ENCODE measurements at regions not wholly inside any gene's neighbourhood (a gene's known extent, or its start where the extent isn't known, plus 50 kb on each side); places are given as distances from the start of the nearest gene placed in this dataset.
"Not testable (repeated sequence)": the region's sequence is repeated elsewhere in the genome, so short reads cannot be mapped to it uniquely, and the experiment has no call there.

DNA sequence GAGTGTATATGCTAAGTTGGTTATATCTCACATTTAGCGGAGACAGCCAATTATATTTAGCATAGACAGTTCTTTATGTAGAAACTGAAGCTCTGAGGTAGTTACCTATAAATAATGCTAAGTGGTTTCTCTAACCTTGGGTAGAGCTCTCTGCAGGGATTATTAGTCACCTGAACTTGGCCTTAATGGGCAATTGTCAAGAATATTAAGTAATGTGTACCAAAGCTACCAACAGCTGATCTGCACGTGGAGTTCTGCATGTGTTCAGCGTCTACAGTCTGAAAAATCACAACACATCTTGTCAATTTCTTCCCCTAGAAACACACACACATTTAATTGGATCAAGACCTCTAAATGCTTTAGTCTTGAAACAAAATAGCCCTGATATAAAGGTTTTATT is 740.6 kb upstream of the FAM241A start:
- no peak overlapping the region for H3K4me3 Mint-ChIP-seq
- no peak for DNase-seq
- H3K9me3 Mint-ChIP-seq = no peaks in the 10 kb centered on the region
- H3K4me1 Mint-ChIP-seq = no peaks in the 10 kb centered on the region
- no peaks in the 10 kb centered on the region for H3K27me3 Mint-ChIP-seq
- H3K36me3 Mint-ChIP-seq = no peaks in the 10 kb centered on the region
- POLR2A ChIA-PET = no interaction called here
- no peak overlapping the region for H3K27ac Mint-ChIP-seq
- no peak for ATAC-seq (ENCODE audit: low read depth)

GRCh38 chr4:111405989-111406388 is 739.3 kb upstream of the FAM241A start:
- H3K4me3 Mint-ChIP-seq = no peak overlapping the region
- POLR2A ChIA-PET = no interaction called here
- ATAC-seq (ENCODE audit: low read depth) = no peak
- no peaks in the 10 kb centered on the region for H3K27me3 Mint-ChIP-seq
- no peaks in the 10 kb centered on the region for H3K4me1 Mint-ChIP-seq
- H3K36me3 Mint-ChIP-seq = no peaks in the 10 kb centered on the region
- no peak for DNase-seq
- H3K27ac Mint-ChIP-seq = no peak overlapping the region
- no peaks in the 10 kb centered on the region for H3K9me3 Mint-ChIP-seq

GRCh38 chr4:111410571-111410970 is 734.7 kb upstream of the FAM241A start:
- POLR2A ChIA-PET = no interaction called here
- Mint-ChIP-seq H3K27ac (no peak overlapping the region), H3K4me3 (no peak overlapping the region), H3K36me3 (no peaks in the 10 kb centered on the region), H3K27me3 (no peaks in the 10 kb centered on the region), H3K4me1 (no peaks in the 10 kb centered on the region), H3K9me3 (no peaks in the 10 kb centered on the region)
- ATAC-seq (ENCODE audit: low read depth) = no peak
- DNase-seq = no peak

DNA sequence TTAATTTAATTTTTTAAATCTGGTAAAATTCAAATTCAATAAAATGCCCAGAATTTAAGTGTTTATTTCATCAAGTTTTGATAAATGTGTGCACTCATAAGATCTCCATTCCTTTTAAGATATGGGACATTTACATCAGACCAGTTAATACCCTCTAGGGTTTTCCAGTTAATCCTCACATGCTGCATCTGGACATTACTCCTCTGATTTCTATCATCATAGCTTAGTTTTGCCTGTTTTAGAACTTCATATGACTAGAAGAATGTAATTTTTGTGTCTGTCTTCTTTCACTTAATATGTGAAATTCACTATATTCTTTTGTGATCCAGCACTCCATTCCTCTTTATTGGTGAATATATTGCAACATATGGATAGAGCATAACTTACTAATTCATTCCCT is 727.7 kb upstream of the FAM241A start:
- Mint-ChIP-seq H3K27me3 (no peaks in the 10 kb centered on the region), H3K4me3 (no peak overlapping the region), H3K36me3 (no peaks in the 10 kb centered on the region), H3K27ac (no peak overlapping the region), H3K9me3 (no peaks in the 10 kb centered on the region), H3K4me1 (no peaks in the 10 kb centered on the region)
- DNase-seq = no peak
- POLR2A ChIA-PET = no interaction called here
- no peak for ATAC-seq (ENCODE audit: low read depth)

DNA sequence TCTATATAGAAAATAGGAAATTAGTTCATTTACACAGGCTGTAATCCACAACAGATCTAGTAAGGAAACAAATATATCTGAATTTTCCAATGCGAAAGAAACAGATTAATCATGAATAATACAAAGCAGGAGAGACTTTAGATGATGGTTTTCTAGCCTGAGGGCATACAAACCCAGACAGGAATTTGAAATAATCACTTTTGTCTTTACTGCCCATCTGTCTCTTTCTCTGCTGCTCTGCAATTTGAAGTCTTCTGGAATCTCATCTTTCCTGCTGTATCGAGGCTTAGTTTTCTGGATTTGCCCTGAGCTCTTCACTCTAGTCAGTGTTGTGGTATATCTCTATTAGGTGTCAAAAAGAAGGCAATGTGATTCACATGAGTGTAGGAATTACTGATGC is 711.8 kb upstream of the FAM241A start:
- no peaks in the 10 kb centered on the region for H3K27me3 Mint-ChIP-seq
- ATAC-seq (ENCODE audit: low read depth) (no peak), DNase-seq (no peak)
- H3K9me3 Mint-ChIP-seq = peaks cover 3% of the 10 kb centered on the region
- no peaks in the 10 kb centered on the region for H3K36me3 Mint-ChIP-seq
- H3K4me3 Mint-ChIP-seq = no peak overlapping the region
- H3K4me1 Mint-ChIP-seq = no peaks in the 10 kb centered on the region
- H3K27ac Mint-ChIP-seq = no peak overlapping the region
- POLR2A ChIA-PET = no interaction called here

- Mint-ChIP-seq H3K4me1 (no peaks in the 10 kb centered on the region), H3K36me3 (no peaks in the 10 kb centered on the region), H3K9me3 (peaks cover 3% of the 10 kb centered on the region), H3K27ac (no peak overlapping the region), H3K27me3 (no peaks in the 10 kb centered on the region), H3K4me3 (no peak overlapping the region)
- POLR2A ChIA-PET = no interaction called here
- DNase-seq = no peak
- ATAC-seq (ENCODE audit: low read depth) = no peak
These were observed 710.7 kb upstream of the FAM241A start for GRCh38 chr4:111434586-111434985.

- H3K9me3 Mint-ChIP-seq = peaks cover 6% of the 10 kb centered on the region
- H3K36me3 Mint-ChIP-seq = no peaks in the 10 kb centered on the region
- H3K4me3 Mint-ChIP-seq = no peak overlapping the region
- no peaks in the 10 kb centered on the region for H3K4me1 Mint-ChIP-seq
- DNase-seq = no peak
- POLR2A ChIA-PET = no interaction called here
- no peaks in the 10 kb centered on the region for H3K27me3 Mint-ChIP-seq
- H3K27ac Mint-ChIP-seq = no peak overlapping the region
- ATAC-seq (ENCODE audit: low read depth) = no peak
These were observed 709.1 kb upstream of the FAM241A start for GRCh38 chr4:111435986-111436744.

- no peaks in the 10 kb centered on the region for H3K27me3 Mint-ChIP-seq
- DNase-seq (no peak), ATAC-seq (ENCODE audit: low read depth) (no peak)
- H3K4me3 Mint-ChIP-seq = no peak overlapping the region
- H3K9me3 Mint-ChIP-seq = peaks cover 3% of the 10 kb centered on the region
- H3K27ac Mint-ChIP-seq = no peak overlapping the region
- H3K36me3 Mint-ChIP-seq = no peaks in the 10 kb centered on the region
- POLR2A ChIA-PET = no interaction called here
- H3K4me1 Mint-ChIP-seq = no peaks in the 10 kb centered on the region
These were observed 703.6 kb upstream of the FAM241A start for GRCh38 chr4:111441687-111442086.

DNA sequence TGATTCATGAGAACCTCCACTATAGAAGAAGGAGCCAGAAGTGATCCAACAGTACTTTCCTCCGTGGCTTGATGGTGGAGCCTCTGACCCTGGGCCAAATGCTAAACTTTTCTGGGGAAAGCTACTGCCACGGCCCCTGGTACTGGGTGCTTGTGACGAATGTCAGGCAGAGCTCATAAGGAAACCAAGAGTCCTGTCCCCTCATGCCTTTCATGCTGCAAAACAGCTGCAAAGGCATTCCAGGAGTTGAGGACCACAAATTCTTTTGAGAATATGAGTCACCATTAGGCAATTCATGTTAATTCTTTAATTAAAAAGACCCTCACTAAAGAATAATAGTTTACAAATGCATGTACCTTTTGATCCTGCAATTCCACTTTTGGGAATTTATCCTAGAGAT is 700.4 kb upstream of the FAM241A start:
- H3K9me3 Mint-ChIP-seq; H3K4me3 Mint-ChIP-seq; ATAC-seq (ENCODE audit: low read depth); POLR2A ChIA-PET; H3K4me1 Mint-ChIP-seq; H3K36me3 Mint-ChIP-seq; H3K27ac Mint-ChIP-seq; H3K27me3 Mint-ChIP-seq; DNase-seq: not testable (repeated sequence)

DNA sequence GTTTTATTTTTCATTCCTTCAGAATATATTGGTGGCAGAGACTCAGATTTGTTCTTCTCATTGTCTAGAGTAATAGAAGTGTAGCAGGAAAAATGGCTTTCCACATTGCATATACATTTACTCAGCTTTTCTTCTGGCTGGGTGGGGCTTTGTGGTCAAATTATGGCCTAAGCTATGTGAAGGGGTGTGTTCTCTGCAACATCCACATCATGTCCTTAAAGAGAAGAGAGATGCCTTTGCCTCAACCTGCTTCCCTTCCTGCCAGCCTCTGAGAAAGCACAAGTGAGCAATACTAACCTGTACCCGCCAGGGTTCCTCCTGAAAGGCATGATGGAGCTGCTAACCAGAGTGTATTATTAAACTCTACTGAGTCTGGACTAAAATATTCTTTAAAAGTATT is 695.6 kb upstream of the FAM241A start:
- no peak for ATAC-seq (ENCODE audit: low read depth)
- POLR2A ChIA-PET = no interaction called here
- H3K4me3 Mint-ChIP-seq = no peak overlapping the region
- H3K9me3 Mint-ChIP-seq = no peaks in the 10 kb centered on the region
- no peak overlapping the region for H3K27ac Mint-ChIP-seq
- no peaks in the 10 kb centered on the region for H3K36me3 Mint-ChIP-seq
- no peaks in the 10 kb centered on the region for H3K4me1 Mint-ChIP-seq
- no peak for DNase-seq
- no peaks in the 10 kb centered on the region for H3K27me3 Mint-ChIP-seq

- Mint-ChIP-seq H3K4me3 (no peak overlapping the region), H3K27me3 (no peaks in the 10 kb centered on the region), H3K36me3 (no peaks in the 10 kb centered on the region), H3K27ac (no peak overlapping the region), H3K9me3 (no peaks in the 10 kb centered on the region), H3K4me1 (no peaks in the 10 kb centered on the region)
- DNase-seq = no peak
- ATAC-seq (ENCODE audit: low read depth) = no peak
- POLR2A ChIA-PET = no interaction called here
These were observed 694.4 kb upstream of the FAM241A start for GRCh38 chr4:111450867-111451266.

GRCh38 chr4:111453216-111453615 is 692.0 kb upstream of the FAM241A start:
- no peaks in the 10 kb centered on the region for H3K27me3 Mint-ChIP-seq
- H3K27ac Mint-ChIP-seq = no peak overlapping the region
- no peaks in the 10 kb centered on the region for H3K4me1 Mint-ChIP-seq
- DNase-seq (no peak), ATAC-seq (ENCODE audit: low read depth) (no peak)
- H3K36me3 Mint-ChIP-seq = no peaks in the 10 kb centered on the region
- no peaks in the 10 kb centered on the region for H3K9me3 Mint-ChIP-seq
- POLR2A ChIA-PET = no interaction called here
- H3K4me3 Mint-ChIP-seq = no peak overlapping the region

DNA sequence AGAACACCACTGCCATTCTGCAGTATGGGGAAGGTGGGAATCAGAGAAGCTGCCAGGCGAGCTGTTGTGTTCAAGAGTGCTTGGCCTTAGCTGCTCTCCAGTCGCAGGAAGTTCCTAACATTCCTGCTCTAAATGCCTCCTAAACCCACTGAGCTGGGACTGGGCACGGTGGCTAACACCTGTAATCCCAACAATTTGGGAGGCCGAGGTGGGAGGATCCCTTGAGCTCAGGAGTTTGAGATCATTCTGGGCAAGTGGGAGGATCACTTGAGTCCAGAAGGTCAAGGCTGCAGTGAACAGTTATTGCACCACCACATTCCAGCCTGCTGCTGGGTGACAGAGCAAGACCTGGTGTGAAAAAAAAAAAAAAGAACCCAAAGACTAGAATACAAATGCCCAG is 690.3 kb upstream of the FAM241A start:
- Mint-ChIP-seq H3K36me3 (no peaks in the 10 kb centered on the region), H3K4me1 (no peaks in the 10 kb centered on the region), H3K27ac (no peak overlapping the region), H3K27me3 (no peaks in the 10 kb centered on the region), H3K4me3 (no peak overlapping the region), H3K9me3 (no peaks in the 10 kb centered on the region)
- POLR2A ChIA-PET = no interaction called here
- no peak for ATAC-seq (ENCODE audit: low read depth)
- no peak for DNase-seq

- ATAC-seq (ENCODE audit: low read depth) = no peak
These were observed 680.8 kb upstream of the FAM241A start for GRCh38 chr4:111464251-111465045.

More at GRCh38 chr4:111464251-111465045, 680.8 kb upstream of the FAM241A start:
- H3K36me3 Mint-ChIP-seq = no peaks in the 10 kb centered on the region
- peaks cover 4% of the 10 kb centered on the region for H3K9me3 Mint-ChIP-seq
- DNase-seq = no peak
- H3K27ac Mint-ChIP-seq = no peak overlapping the region
- H3K4me1 Mint-ChIP-seq = no peaks in the 10 kb centered on the region
- no peak overlapping the region for H3K4me3 Mint-ChIP-seq
- no peaks in the 10 kb centered on the region for H3K27me3 Mint-ChIP-seq
- POLR2A ChIA-PET = no interaction called here
